MM.1S (cell line): ENCODE measurements at regions not wholly inside any gene's neighbourhood (a gene's known extent, or its start where the extent isn't known, plus 50 kb on each side); places are given as distances from the start of the nearest gene placed in this dataset.
"Not testable (repeated sequence)": the region's sequence is repeated elsewhere in the genome, so short reads cannot be mapped to it uniquely, and the experiment has no call there.

Source experiments
- EZH2 ChIP-seq: fragments of 300-600 bp; sonication (generic); optimal IDR thresholded peaks from 2 replicates; pipeline ENCODE3; 2017; ENCODE audit warnings: low read depth, mild to moderate bottlenecking, antibody characterized with exemption, low read length, mixed read lengths
- TF ChIP-seq, protein P1 (sequence below): fragments of 300-600 bp; sonication (generic); IDR thresholded peaks from 2 replicates; pipeline ENCODE4 v1.5.1; 2016; ENCODE audit warnings: antibody characterized with exemption, low read length, mixed read lengths

DNA sequence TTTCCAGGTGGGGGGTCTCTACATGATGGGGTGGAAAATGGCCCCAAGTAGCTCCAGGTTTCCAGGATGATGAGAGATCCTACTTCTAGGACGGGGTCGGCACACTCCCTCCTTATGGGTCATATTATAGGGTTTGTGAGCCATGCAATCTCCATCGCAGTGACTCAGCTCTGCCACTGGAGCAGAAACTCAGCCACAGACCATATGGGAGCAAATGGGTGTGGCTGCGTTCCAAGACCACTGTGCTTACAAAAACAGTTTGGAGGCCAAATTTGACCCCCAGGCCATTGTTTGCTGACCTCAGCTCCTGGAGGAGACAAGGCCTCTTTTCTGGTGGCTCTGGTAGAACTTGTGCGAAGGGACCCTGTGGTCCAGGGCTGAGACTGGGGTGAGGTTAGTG lies 92.7 kb upstream of the CRYM start:
- TF ChIP-seq, protein P1, sequence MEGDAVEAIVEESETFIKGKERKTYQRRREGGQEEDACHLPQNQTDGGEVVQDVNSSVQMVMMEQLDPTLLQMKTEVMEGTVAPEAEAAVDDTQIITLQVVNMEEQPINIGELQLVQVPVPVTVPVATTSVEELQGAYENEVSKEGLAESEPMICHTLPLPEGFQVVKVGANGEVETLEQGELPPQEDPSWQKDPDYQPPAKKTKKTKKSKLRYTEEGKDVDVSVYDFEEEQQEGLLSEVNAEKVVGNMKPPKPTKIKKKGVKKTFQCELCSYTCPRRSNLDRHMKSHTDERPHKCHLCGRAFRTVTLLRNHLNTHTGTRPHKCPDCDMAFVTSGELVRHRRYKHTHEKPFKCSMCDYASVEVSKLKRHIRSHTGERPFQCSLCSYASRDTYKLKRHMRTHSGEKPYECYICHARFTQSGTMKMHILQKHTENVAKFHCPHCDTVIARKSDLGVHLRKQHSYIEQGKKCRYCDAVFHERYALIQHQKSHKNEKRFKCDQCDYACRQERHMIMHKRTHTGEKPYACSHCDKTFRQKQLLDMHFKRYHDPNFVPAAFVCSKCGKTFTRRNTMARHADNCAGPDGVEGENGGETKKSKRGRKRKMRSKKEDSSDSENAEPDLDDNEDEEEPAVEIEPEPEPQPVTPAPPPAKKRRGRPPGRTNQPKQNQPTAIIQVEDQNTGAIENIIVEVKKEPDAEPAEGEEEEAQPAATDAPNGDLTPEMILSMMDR, result not testable (repeated sequence)
- not testable (repeated sequence) for TF ChIP-seq EZH2
